HCT116 (cell line): ENCODE measurements at regions not wholly inside any gene's neighbourhood (a gene's known extent, or its start where the extent isn't known, plus 50 kb on each side); places are given as distances from the start of the nearest gene placed in this dataset.

ENCODE experiments used
- ATAC-seq: fragments of 200-7000 bp; cut with Tn5 transposase; 2 replicates; pipeline ENCODE4 v1.9.1; 2020; ENCODE audit warnings: mild to moderate bottlenecking, moderate library complexity
- BruUV-seq: library from RNA; stranded (reverse); fragments of 400-500 nt; replicated peaks from 2 replicates; lab custom pipeline; 2021; lab: Mats Ljungman, UMichigan
- CTCF ChIA-PET: fragments of 300-600 bp; sonication (Branson Sonifier 250); formaldehyde crosslinking; loops from one replicate; lab custom pipeline; 2021; ENCODE audit warnings: antibody characterized with exemption; lab: Charles Lee
- POLR2A ChIA-PET: fragments of 300-600, 350-600 bp; sonication (Branson Sonifier 250); formaldehyde crosslinking; loops from one replicate; lab custom pipeline; 2021; ENCODE audit warnings: antibody characterized with exemption; lab: Charles Lee
- RAD21 ChIA-PET, 2 experiments: fragments of 300-600 bp; sonication (Branson Sonifier 250); formaldehyde crosslinking; loops; one replicate each; lab custom pipeline; 2023; ENCODE audit warnings: low total read pairs in 2 of 2; ENCODE audit not compliant: uncharacterized antibody in 2 of 2, unreplicated experiment in 2 of 2, low non-redundant PET in 1 of 2; lab: Charles Lee
- DNase-seq: peaks from one replicate; pipeline ENCODE4 v3.0.0-alpha.2; 2010; ENCODE audit warnings: low read depth, low spot score
- H2AFZ ChIP-seq: fragments of 200-600 bp; shearing (Covaris generic), sonication (generic); 2 replicates; pipeline ENCODE4 v1.6.1; 2017; ENCODE audit warnings: low read depth, mixed run types, mixed read lengths, antibody characterized with exemption, low read length; ENCODE audit not compliant: poor library complexity, severe bottlenecking
- H3K27ac ChIP-seq: 2 replicates; pipeline ENCODE4 v1.5.1; 2012; ENCODE audit warnings: low read depth, low read length
- H3K27me3 ChIP-seq: fragments of 200-600 bp; sonication (generic); 2 replicates; pipeline ENCODE4 v1.6.1; 2016; ENCODE audit warnings: mixed run types, low read length, mixed read lengths; ENCODE audit not compliant: insufficient read depth
- H3K36me3 ChIP-seq, 2 experiments: fragments of 200-500 bp in 1 of 2; fragments of 200-600 bp in 1 of 2; sonication (Bioruptor generic) in 1 of 2; sonication (generic) in 1 of 2; 2 replicates each; pipeline versions ENCODE4 v1.5.1 to v1.6.1; 2014 to 2016; ENCODE audit warnings: low read length in 2 of 2, inconsistent platforms in 1 of 2, mixed read lengths in 1 of 2, mixed run types in 1 of 2; ENCODE audit not compliant: insufficient read depth in 2 of 2, control insufficient read depth in 1 of 2
- H3K4me1 ChIP-seq, 2 experiments: fragments of 200-600 bp in 1 of 2; sonication (generic) in 1 of 2; 2 replicates each; pipeline versions ENCODE4 v1.5.1 to v1.6.1; 2012 to 2017; ENCODE audit warnings: low read length in 2 of 2, inconsistent platforms in 1 of 2, mild to moderate bottlenecking in 1 of 2, mixed read lengths in 1 of 2, mixed run types in 1 of 2, moderate library complexity in 1 of 2; ENCODE audit not compliant: insufficient read depth in 2 of 2, control insufficient read depth in 1 of 2
- H3K4me2 ChIP-seq: fragments of 200-600 bp; sonication (generic); 2 replicates; pipeline ENCODE4 v1.6.1; 2017; ENCODE audit warnings: mixed run types, low read length, mixed read lengths
- H3K4me3 ChIP-seq, 2 experiments: fragments of 200-600 bp in 1 of 2; sonication (generic) in 1 of 2; replicated peaks in 1 of 2; 2 replicates each; pipeline ENCODE4 v1.5.1; 2011 to 2016; ENCODE audit warnings: low read length in 2 of 2, control low read depth in 1 of 2, low read depth in 1 of 2, mild to moderate bottlenecking in 1 of 2, mixed read lengths in 1 of 2, mixed run types in 1 of 2
- H3K79me2 ChIP-seq: fragments of 200-600 bp; sonication (generic); 2 replicates; pipeline ENCODE4 v1.6.1; 2017; ENCODE audit warnings: mild to moderate bottlenecking, mixed run types, low read length, moderate library complexity, mixed read lengths; ENCODE audit not compliant: insufficient read depth
- H3K9ac ChIP-seq: fragments of 200-600 bp; sonication (generic); 2 replicates; pipeline ENCODE4 v1.6.1; 2016; ENCODE audit warnings: low read length, mixed read lengths
- H3K9me2 ChIP-seq: fragments of 200-600 bp; sonication (generic), shearing (Covaris generic); 2 replicates; pipeline ENCODE4 v1.6.1; 2017; ENCODE audit warnings: mixed run types, mild to moderate bottlenecking, moderate library complexity; ENCODE audit not compliant: insufficient read depth
- H3K9me3 ChIP-seq, 2 experiments: fragments of 200-500 bp in 1 of 2; fragments of 200-600 bp in 1 of 2; sonication (Bioruptor generic) in 1 of 2; sonication (generic) in 1 of 2; 2 replicates each; pipeline ENCODE4 v1.6.1; 2014 to 2017; ENCODE audit warnings: low read length in 2 of 2, mixed read lengths in 2 of 2, inconsistent platforms in 1 of 2, low read depth in 1 of 2, mild to moderate bottlenecking in 1 of 2, mixed run types in 1 of 2, moderate library complexity in 1 of 2; ENCODE audit not compliant: control insufficient read depth in 1 of 2, insufficient read depth in 1 of 2
- H4K20me1 ChIP-seq: fragments of 200-600 bp; sonication (generic), shearing (Covaris generic); 2 replicates; pipeline ENCODE4 v1.6.1; 2017; ENCODE audit warnings: mixed run types, mild to moderate bottlenecking, moderate library complexity; ENCODE audit not compliant: insufficient read depth
- EGR1 ChIP-seq: IDR thresholded peaks from 2 replicates; pipeline ENCODE4 v1.6.1; 2012; ENCODE audit warnings: low read depth
- ELF1 ChIP-seq: IDR thresholded peaks from 2 replicates; pipeline ENCODE4 v1.6.1; 2012; ENCODE audit warnings: low read depth, borderline replicate concordance
- JUND ChIP-seq: IDR thresholded peaks from 2 replicates; pipeline ENCODE4 v1.6.1; 2012
- POLR2A ChIP-seq: IDR thresholded peaks from 2 replicates; pipeline ENCODE4 v1.7.0; 2011; ENCODE audit warnings: borderline replicate concordance; ENCODE audit not compliant: insufficient read depth, insufficient read length; ENCODE audit errors: extremely low read depth
- POLR2AphosphoS5 ChIP-seq: IDR thresholded peaks from 2 replicates; pipeline ENCODE4 v1.6.1; 2011; ENCODE audit warnings: mild to moderate bottlenecking, low read depth, low read length, moderate library complexity
- RAD21 ChIP-seq: IDR thresholded peaks from 2 replicates; pipeline ENCODE4 v1.6.1; 2012; ENCODE audit warnings: low read depth, mild to moderate bottlenecking
- YY1 ChIP-seq: IDR thresholded peaks from 2 replicates; pipeline ENCODE4 v1.6.1; 2011; ENCODE audit warnings: low read length, low read depth, moderate library complexity, mild to moderate bottlenecking; ENCODE audit not compliant: insufficient replicate concordance; ENCODE audit errors: extremely low read depth
- intact Hi-C: fragments of 100-400 bp; cut with micrococcal nuclease; formaldehyde crosslinking; loops from 2 replicates; pipeline ENCODE4 v1.10.0; 2022
- TF ChIP-seq, protein P1 (sequence below): IDR thresholded peaks from 2 replicates; pipeline ENCODE4 v1.6.1; 2012

GRCh38 chr5:91707521-91707841, 324.4 kb upstream of the ARRDC3 start:
- ChIA-PET RAD21 (no interaction called here), POLR2A (no interaction called here), CTCF (no interaction called here)
- no peak overlapping the region for H3K4me3 ChIP-seq
- no peaks in the 10 kb centered on the region for H3K27me3 ChIP-seq
- H3K79me2 ChIP-seq: no peaks in the 10 kb centered on the region
- H3K4me1 ChIP-seq: no peaks in the 10 kb centered on the region
- no peak for DNase-seq
- no peak for ATAC-seq
- H3K9ac ChIP-seq: no peak overlapping the region
- H3K9me3 ChIP-seq: no peaks in the 10 kb centered on the region
- H4K20me1 ChIP-seq: no peaks in the 10 kb centered on the region
- BruUV-seq: no TSS peak
- H2AFZ ChIP-seq: no peak overlapping the region
- no peak overlapping the region for H3K4me2 ChIP-seq
- H3K27ac ChIP-seq: no peak overlapping the region
- intact Hi-C loops: no loop called here
- no peaks in the 10 kb centered on the region for H3K9me2 ChIP-seq
- H3K36me3 ChIP-seq: no peaks in the 10 kb centered on the region
- TF ChIP-seq, protein P1, sequence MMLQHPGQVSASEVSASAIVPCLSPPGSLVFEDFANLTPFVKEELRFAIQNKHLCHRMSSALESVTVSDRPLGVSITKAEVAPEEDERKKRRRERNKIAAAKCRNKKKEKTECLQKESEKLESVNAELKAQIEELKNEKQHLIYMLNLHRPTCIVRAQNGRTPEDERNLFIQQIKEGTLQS: no peak
- no peak for TF ChIP-seq YY1
- no peak for TF ChIP-seq JUND
- TF ChIP-seq POLR2AphosphoS5: no peak
- TF ChIP-seq RAD21: no peak
- TF ChIP-seq ELF1: no peak

- RAD21 ChIA-PET: no interaction called here
- no peak for ATAC-seq
- no peak overlapping the region for H3K9ac ChIP-seq
- no peak overlapping the region for H2AFZ ChIP-seq
- no TSS peak for BruUV-seq
- POLR2A ChIA-PET: no interaction called here
- no peaks in the 10 kb centered on the region for H3K36me3 ChIP-seq
- no peak for TF ChIP-seq EGR1
- TF ChIP-seq POLR2A: no peak
- DNase-seq: no peak
- H3K27ac ChIP-seq: no peak overlapping the region
- H3K9me2 ChIP-seq: no peaks in the 10 kb centered on the region
- no peak overlapping the region for H3K4me2 ChIP-seq
- CTCF ChIA-PET: no interaction called here
- no peak overlapping the region for H3K4me3 ChIP-seq
- no peaks in the 10 kb centered on the region for H3K79me2 ChIP-seq
- intact Hi-C loops: no loop called here
- no peaks in the 10 kb centered on the region for H4K20me1 ChIP-seq
- no peaks in the 10 kb centered on the region for H3K4me1 ChIP-seq
- H3K27me3 ChIP-seq: no peaks in the 10 kb centered on the region
- no peaks in the 10 kb centered on the region for H3K9me3 ChIP-seq
Measured at GRCh38 chr5:91706785-91707520, 323.8 kb upstream of the ARRDC3 start.
